ENCODE measurements at regions not wholly inside any gene's neighbourhood (a gene's known extent, or its start where the extent isn't known, plus 50 kb on each side); places are given as distances from the start of the nearest gene placed in this dataset.

- Mint-ChIP-seq H3K4me1 (peaks cover 2% of the 10 kb centered on the region), H3K4me3 (no peak overlapping the region), H3K27ac (no peak overlapping the region), H3K27me3 (ENCODE audit: insufficient read depth) (no peaks in the 10 kb centered on the region), H3K36me3 (ENCODE audit: low read depth) (no peaks in the 10 kb centered on the region), H3K9me3 (peaks cover 56% of the 10 kb centered on the region)
- DNase-seq, result no peak
- Histone ChIP-seq H3K4me3 (ENCODE audit: low read length) (no peak overlapping the region), H3K36me3 (ENCODE audit: control insufficient read depth, insufficient read depth, low read length) (no peaks in the 10 kb centered on the region), H3K27me3 (ENCODE audit: control insufficient read depth, insufficient read depth, low read length, poor library complexity, severe bottlenecking) (peaks cover 4% of the 10 kb centered on the region), H3K27ac (ENCODE audit: low read depth, low read length) (no peak overlapping the region), H3K9ac (ENCODE audit: extremely low read depth, low read length, poor library complexity, severe bottlenecking) (no peak overlapping the region), H3K4me1 (ENCODE audit: control insufficient read depth, insufficient read depth, low read length) (no peaks in the 10 kb centered on the region), H3K9me3 (ENCODE audit: control insufficient read depth, low read length) (no peaks in the 10 kb centered on the region)
- TF ChIP-seq CTCF (conservative IDR thresholded peaks at IDR 0.05), result no peak
- 94% methylated on average over 3 to 16 of the region's 16 CpGs for WGBS, 2 experiments (ENCODE audit: insufficient coverage in 1 of 2, insufficient read length in 1 of 2)
Observed at GRCh38 chr2:88859461-88859860, 168.0 kb downstream of the RPIA start.

GRCh38 chr2:88860421-88861075 is 169.1 kb downstream of the RPIA start:
- H3K9me3 Mint-ChIP-seq, result peaks cover 60% of the 10 kb centered on the region
- Histone ChIP-seq H3K4me3 (ENCODE audit: low read length) (no peak overlapping the region), H3K9ac (ENCODE audit: extremely low read depth, low read length, poor library complexity, severe bottlenecking) (no peak overlapping the region), H3K27ac (ENCODE audit: low read depth, low read length) (no peak overlapping the region), H3K27me3 (ENCODE audit: control insufficient read depth, insufficient read depth, low read length, poor library complexity, severe bottlenecking) (no peaks in the 10 kb centered on the region), H3K4me1 (ENCODE audit: control insufficient read depth, insufficient read depth, low read length) (no peaks in the 10 kb centered on the region), H3K9me3 (ENCODE audit: control insufficient read depth, low read length) (no peaks in the 10 kb centered on the region), H3K36me3 (ENCODE audit: control insufficient read depth, insufficient read depth, low read length) (no peaks in the 10 kb centered on the region)
- no peak for DNase-seq
- H3K4me1 Mint-ChIP-seq, result peaks cover 2% of the 10 kb centered on the region
- 92 to 98% methylated on average over 11 of the region's 11 CpGs for WGBS, 2 experiments (ENCODE audit: insufficient coverage in 1 of 2, insufficient read length in 1 of 2)
- TF ChIP-seq CTCF (conservative IDR thresholded peaks at IDR 0.05), result no peak
- no peak overlapping the region for H3K4me3 Mint-ChIP-seq
- no peaks in the 10 kb centered on the region for H3K36me3 Mint-ChIP-seq (ENCODE audit: low read depth)
- no peak overlapping the region for H3K27ac Mint-ChIP-seq
- no peaks in the 10 kb centered on the region for H3K27me3 Mint-ChIP-seq (ENCODE audit: insufficient read depth)

- Histone ChIP-seq H3K4me1 (ENCODE audit: control insufficient read depth, insufficient read depth, low read length) (no peaks in the 10 kb centered on the region), H3K4me3 (ENCODE audit: low read length) (no peak overlapping the region), H3K9me3 (ENCODE audit: control insufficient read depth, low read length) (no peaks in the 10 kb centered on the region), H3K36me3 (ENCODE audit: control insufficient read depth, insufficient read depth, low read length) (no peaks in the 10 kb centered on the region), H3K9ac (ENCODE audit: extremely low read depth, low read length, poor library complexity, severe bottlenecking) (no peak overlapping the region), H3K27ac (ENCODE audit: low read depth, low read length) (no peak overlapping the region), H3K27me3 (ENCODE audit: control insufficient read depth, insufficient read depth, low read length, poor library complexity, severe bottlenecking) (no peaks in the 10 kb centered on the region)
- no peaks in the 10 kb centered on the region for H3K36me3 Mint-ChIP-seq (ENCODE audit: low read depth)
- DNase-seq, result no peak
- H3K9me3 Mint-ChIP-seq, result peaks cover 57% of the 10 kb centered on the region
- H3K4me3 Mint-ChIP-seq, result no peak overlapping the region
- 74 to 88% methylated on average over 4 to 6 of the region's 6 CpGs for WGBS, 2 experiments (ENCODE audit: insufficient coverage in 1 of 2, insufficient read length in 1 of 2)
- no peak overlapping the region for H3K27ac Mint-ChIP-seq
- TF ChIP-seq CTCF (conservative IDR thresholded peaks at IDR 0.05), result no peak
- H3K4me1 Mint-ChIP-seq, result no peaks in the 10 kb centered on the region
- no peaks in the 10 kb centered on the region for H3K27me3 Mint-ChIP-seq (ENCODE audit: insufficient read depth)
Observed at GRCh38 chr2:88865801-88866371, 174.4 kb downstream of the RPIA start.
